Stimulated activated CD4-positive, alpha-beta T cell treated with anti-CD3 and anti-CD28 coated beads, Interleukin-12 subunit alpha, Interleukin-12 subunit beta, amount 100 ng/mL, for 24 hours (primary cell): ENCODE measurements at regions not wholly inside any gene's neighbourhood (a gene's known extent, or its start where the extent isn't known, plus 50 kb on each side); places are given as distances from the start of the nearest gene placed in this dataset.
"Not testable (repeated sequence)": the region's sequence is repeated elsewhere in the genome, so short reads cannot be mapped to it uniquely, and the experiment has no call there.

Experiments used
- DNase-seq, 2 experiments: peaks; one replicate each; pipeline ENCODE4 v3.0.0-alpha.2; 2020; ENCODE audit warnings: low read depth in 2 of 2

- DNase-seq, result no peak
Observed at GRCh38 chr1:199220031-199220430, 581.2 kb downstream of the PTPRC start.

- no peak for DNase-seq
Observed at GRCh38 chr1:199221371-199222150, 582.7 kb downstream of the PTPRC start.

- no peak for DNase-seq
Observed at GRCh38 chr1:199223936-199224335, 585.1 kb downstream of the PTPRC start.

GRCh38 chr1:199226163-199226562 is 587.3 kb downstream of the PTPRC start:
- DNase-seq, result no peak

GRCh38 chr1:199242147-199242546 is 603.3 kb downstream of the PTPRC start:
- DNase-seq, result no peak

GRCh38 chr1:199242601-199243000 is 603.8 kb downstream of the PTPRC start:
- no peak for DNase-seq

- DNase-seq, result peak; percentile 56 to 69
Observed at GRCh38 chr1:199243423-199244061, 604.7 kb downstream of the PTPRC start.

GRCh38 chr1:199245946-199246345 is 607.1 kb downstream of the PTPRC start:
- no peak for DNase-seq

- DNase-seq, result no peak
Observed at GRCh38 chr1:199246716-199247115, 607.9 kb downstream of the PTPRC start.

GRCh38 chr1:199247891-199248290 is 609.1 kb downstream of the PTPRC start:
- no peak for DNase-seq

GRCh38 chr1:199254040-199254439 is 615.2 kb downstream of the PTPRC start:
- DNase-seq, result not testable (repeated sequence)

GRCh38 chr1:199261328-199261727 is 622.5 kb downstream of the PTPRC start:
- DNase-seq, result no peak

GRCh38 chr1:199264283-199264682 is 625.4 kb downstream of the PTPRC start:
- no peak for DNase-seq

GRCh38 chr1:199264911-199265310 is 626.1 kb downstream of the PTPRC start:
- DNase-seq, result no peak

- DNase-seq, result no peak
Observed at GRCh38 chr1:199265319-199265718, 626.5 kb downstream of the PTPRC start.

- DNase-seq, result no peak
Observed at GRCh38 chr1:199269241-199269640, 630.4 kb downstream of the PTPRC start.

- DNase-seq, result no peak
Observed at GRCh38 chr1:199272139-199272544, 633.3 kb downstream of the PTPRC start.

GRCh38 chr1:199272628-199273086 is 633.8 kb downstream of the PTPRC start:
- no peak for DNase-seq

GRCh38 chr1:199273837-199274379 is 635.1 kb downstream of the PTPRC start:
- no peak for DNase-seq

GRCh38 chr1:199279067-199279466 is 640.2 kb downstream of the PTPRC start:
- DNase-seq, result no peak

GRCh38 chr1:199279872-199280645 is 641.2 kb downstream of the PTPRC start:
- DNase-seq, result no peak

- no peak for DNase-seq
Observed at GRCh38 chr1:199282751-199283305, 644.0 kb downstream of the PTPRC start.
